ENCODE measurements at regions not wholly inside any gene's neighbourhood (a gene's known extent, or its start where the extent isn't known, plus 50 kb on each side); places are given as distances from the start of the nearest gene placed in this dataset.

DNA sequence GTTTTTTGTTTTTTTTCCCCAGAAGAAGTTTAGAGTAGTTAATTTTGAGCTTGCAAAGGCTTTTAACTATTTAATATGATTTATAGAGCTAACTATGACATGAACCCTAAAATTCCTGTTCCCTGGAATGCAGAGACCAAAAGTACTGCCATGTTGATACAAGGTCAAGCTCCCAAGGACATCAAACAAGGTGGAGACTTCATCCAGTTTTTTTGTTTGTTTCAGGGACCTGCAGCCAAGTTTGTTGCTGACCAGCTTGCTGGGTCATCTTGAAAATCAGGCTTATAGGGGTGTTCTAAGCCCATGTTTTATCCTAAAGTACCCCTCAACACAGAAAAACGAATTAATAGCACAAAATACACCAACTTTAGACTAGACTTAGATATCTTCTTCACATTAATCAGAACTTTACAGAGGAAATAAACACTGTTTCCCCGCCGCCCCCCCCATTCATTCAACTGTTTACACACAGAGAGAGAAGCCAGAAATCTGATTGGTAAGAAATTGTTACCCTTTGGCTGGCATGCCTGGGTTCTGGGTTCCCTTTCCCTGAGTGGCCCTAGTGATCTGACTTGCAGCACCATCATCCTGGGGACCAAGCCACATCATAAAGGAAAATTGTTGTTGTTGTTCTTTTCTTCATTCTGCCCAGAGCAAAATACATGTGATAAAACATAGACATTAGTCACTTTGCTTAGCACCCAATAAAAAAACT, 860.5 kb downstream of the CCSER2 start:
- no peaks in the 10 kb centered on the region for H3K27me3 ChIP-seq (ENCODE audit: insufficient read depth, low read length)
- no peaks in the 10 kb centered on the region for H3K36me3 ChIP-seq (ENCODE audit: insufficient read depth, low read length)
- H3K36me3 Mint-ChIP-seq = no peaks in the 10 kb centered on the region
- H3K4me1 Mint-ChIP-seq = peaks cover 0 to 3% (median 1%) of the 10 kb centered on the region in 4 donors
- no peak overlapping the region for H3K4me3 ChIP-seq (ENCODE audit: low read length in 2 of 2)
- no peak overlapping the region for H3K27ac Mint-ChIP-seq
- DNase-seq = no peak
- peaks cover 0 to 8% (median 0%) of the 10 kb centered on the region in 8 donors for H3K9me3 Mint-ChIP-seq
- ChIA-PET POLR2A (ENCODE audit: partially characterized antibody) (no interaction called here), CTCF (ENCODE audit: partially characterized antibody) (no interaction called here)
- H3K27me3 Mint-ChIP-seq = peaks cover 0 to 1% of the 10 kb centered on the region in 2 donors
- no peak overlapping the region for H3K4me3 Mint-ChIP-seq
- H3K9me3 ChIP-seq (ENCODE audit: control insufficient read depth in 1 of 2, low read length in 2 of 2) = no peaks in the 10 kb centered on the region
- intact Hi-C loops (cut with micrococcal nuclease) = no loop called here
- H3K27ac ChIP-seq (ENCODE audit: low read depth, low read length) = no peak overlapping the region
- no peaks in the 10 kb centered on the region for H3K4me1 ChIP-seq (ENCODE audit: insufficient read depth, low read length)

DNA sequence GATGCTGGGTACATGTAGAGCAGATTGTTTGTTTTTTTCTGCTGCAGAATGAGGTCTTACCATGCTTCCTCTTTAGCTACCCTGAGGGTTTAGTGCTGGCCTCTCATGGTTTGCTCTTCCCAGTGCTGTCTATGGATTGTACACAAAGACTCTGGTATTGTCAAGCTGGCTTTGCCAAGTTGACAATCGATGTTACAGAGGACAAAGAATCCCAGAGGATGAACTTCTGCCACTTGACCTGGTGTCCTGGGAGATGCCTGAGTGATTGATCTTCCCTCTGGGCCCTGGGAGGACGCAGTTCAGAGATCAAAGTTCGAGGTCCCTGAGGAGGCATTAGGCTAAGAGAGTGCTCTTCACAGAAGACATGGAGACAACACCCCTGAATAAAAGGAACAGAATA, 865.4 kb downstream of the CCSER2 start:
- no peaks in the 10 kb centered on the region for H3K27me3 Mint-ChIP-seq
- Histone ChIP-seq H3K27me3 (ENCODE audit: insufficient read depth, low read length) (no peaks in the 10 kb centered on the region), H3K4me1 (ENCODE audit: insufficient read depth, low read length) (no peaks in the 10 kb centered on the region), H3K4me3 (ENCODE audit: low read length in 2 of 2) (no peak overlapping the region), H3K27ac (ENCODE audit: low read depth, low read length) (no peak overlapping the region), H3K9me3 (ENCODE audit: control insufficient read depth in 1 of 2, low read length in 2 of 2) (no peaks in the 10 kb centered on the region), H3K36me3 (ENCODE audit: insufficient read depth, low read length) (no peaks in the 10 kb centered on the region)
- DNase-seq = no peak
- peaks cover 0 to 4% (median 0%) of the 10 kb centered on the region in 8 donors for H3K9me3 Mint-ChIP-seq
- H3K4me1 Mint-ChIP-seq = no peaks in the 10 kb centered on the region
- POLR2A ChIA-PET (ENCODE audit: partially characterized antibody) = no interaction called here
- CTCF ChIA-PET (ENCODE audit: partially characterized antibody) = no interaction called here
- no peak overlapping the region for H3K27ac Mint-ChIP-seq
- no peaks in the 10 kb centered on the region for H3K36me3 Mint-ChIP-seq
- intact Hi-C loops (cut with micrococcal nuclease) = no loop called here
- H3K4me3 Mint-ChIP-seq = no peak overlapping the region

DNA sequence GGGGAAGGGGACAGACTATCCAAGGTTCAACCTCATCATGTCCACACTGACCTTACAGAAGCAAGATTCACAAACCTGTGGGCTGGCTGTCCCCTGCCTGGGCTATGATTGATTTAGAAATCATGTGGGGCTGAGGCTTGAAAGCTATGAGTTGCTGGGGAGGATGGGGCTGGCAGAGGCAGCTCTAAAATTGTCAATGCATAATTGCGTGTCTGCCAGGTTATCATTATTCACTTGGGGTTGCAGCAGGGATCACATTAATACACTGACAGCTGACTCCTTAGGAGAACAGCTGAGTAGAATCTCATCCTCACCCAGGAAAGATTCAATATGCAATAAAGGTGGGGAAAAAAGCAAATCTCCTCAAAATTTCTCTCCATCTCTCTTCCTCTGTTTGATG, 866.3 kb downstream of the CCSER2 start:
- Histone ChIP-seq H3K4me1 (ENCODE audit: insufficient read depth, low read length) (no peaks in the 10 kb centered on the region), H3K9me3 (ENCODE audit: control insufficient read depth in 1 of 2, low read length in 2 of 2) (no peaks in the 10 kb centered on the region), H3K27ac (ENCODE audit: low read depth, low read length) (no peak overlapping the region), H3K27me3 (ENCODE audit: insufficient read depth, low read length) (no peaks in the 10 kb centered on the region), H3K4me3 (ENCODE audit: low read length in 2 of 2) (no peak overlapping the region), H3K36me3 (ENCODE audit: insufficient read depth, low read length) (no peaks in the 10 kb centered on the region)
- POLR2A ChIA-PET (ENCODE audit: partially characterized antibody) = no interaction called here
- no peaks in the 10 kb centered on the region for H3K4me1 Mint-ChIP-seq
- H3K9me3 Mint-ChIP-seq = peaks cover 0 to 4% (median 0%) of the 10 kb centered on the region in 8 donors
- CTCF ChIA-PET (ENCODE audit: partially characterized antibody) = no interaction called here
- intact Hi-C loops (cut with micrococcal nuclease) = no loop called here
- no peak for DNase-seq
- no peak overlapping the region for H3K4me3 Mint-ChIP-seq
- no peaks in the 10 kb centered on the region for H3K27me3 Mint-ChIP-seq
- no peak overlapping the region for H3K27ac Mint-ChIP-seq
- no peaks in the 10 kb centered on the region for H3K36me3 Mint-ChIP-seq

DNA sequence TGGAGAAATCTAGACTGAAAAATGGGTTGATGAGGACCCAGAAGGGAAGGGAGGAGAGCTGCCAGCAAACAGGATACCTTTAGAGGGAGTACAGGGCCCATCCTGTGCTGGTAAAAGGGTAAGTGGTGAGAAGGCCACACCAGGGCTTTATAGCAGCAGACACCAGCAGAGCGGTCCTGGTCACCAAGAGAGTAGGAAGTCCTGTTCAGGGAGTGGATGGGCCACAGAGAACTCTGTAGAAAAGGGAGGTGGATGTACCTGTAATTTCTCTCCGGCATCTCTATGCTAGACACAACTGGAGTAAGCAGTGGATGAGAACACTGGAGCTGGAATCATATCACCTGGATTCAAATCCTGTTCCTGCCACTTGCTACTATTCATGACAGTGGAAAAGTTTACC, 867.2 kb downstream of the CCSER2 start:
- Histone ChIP-seq H3K4me3 (ENCODE audit: low read length in 2 of 2) (no peak overlapping the region), H3K27ac (ENCODE audit: low read depth, low read length) (no peak overlapping the region), H3K9me3 (ENCODE audit: control insufficient read depth in 1 of 2, low read length in 2 of 2) (no peaks in the 10 kb centered on the region), H3K4me1 (ENCODE audit: insufficient read depth, low read length) (no peaks in the 10 kb centered on the region), H3K27me3 (ENCODE audit: insufficient read depth, low read length) (no peaks in the 10 kb centered on the region), H3K36me3 (ENCODE audit: insufficient read depth, low read length) (no peaks in the 10 kb centered on the region)
- peaks cover 0 to 3% (median 0%) of the 10 kb centered on the region in 8 donors for H3K9me3 Mint-ChIP-seq
- H3K27me3 Mint-ChIP-seq = no peaks in the 10 kb centered on the region
- H3K4me1 Mint-ChIP-seq = no peaks in the 10 kb centered on the region
- CTCF ChIA-PET (ENCODE audit: partially characterized antibody) = no interaction called here
- POLR2A ChIA-PET (ENCODE audit: partially characterized antibody) = no interaction called here
- H3K36me3 Mint-ChIP-seq = no peaks in the 10 kb centered on the region
- H3K4me3 Mint-ChIP-seq = no peak overlapping the region
- no peak overlapping the region for H3K27ac Mint-ChIP-seq
- intact Hi-C loops (cut with micrococcal nuclease) = no loop called here
- no peak for DNase-seq

DNA sequence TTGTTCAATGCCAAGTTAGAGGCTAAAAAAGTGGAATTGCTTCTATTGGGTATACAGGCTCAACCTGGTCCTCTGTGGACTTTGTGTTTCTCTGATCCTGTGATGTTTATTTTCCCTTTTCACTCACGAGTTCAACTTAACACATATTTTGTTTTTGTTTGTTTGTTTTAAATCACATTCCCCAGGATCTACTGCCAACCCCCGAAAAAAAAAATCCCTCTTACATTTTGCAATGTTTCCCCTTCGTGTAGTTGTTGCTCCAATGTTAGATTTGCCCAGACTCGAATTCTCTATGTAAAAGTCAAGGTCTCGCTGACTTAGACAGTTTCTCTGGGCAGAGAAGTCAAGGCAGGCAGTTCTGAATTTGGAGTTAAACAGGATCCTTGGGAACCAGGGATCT, 876.4 kb downstream of the CCSER2 start:
- H3K27me3 ChIP-seq (ENCODE audit: insufficient read depth, low read length) = no peaks in the 10 kb centered on the region
- CTCF ChIA-PET (ENCODE audit: partially characterized antibody) = no interaction called here
- no peak overlapping the region for H3K27ac ChIP-seq (ENCODE audit: low read depth, low read length)
- H3K9me3 Mint-ChIP-seq = peaks cover 0 to 8% (median under 1%) of the 10 kb centered on the region in 8 donors
- no peak for DNase-seq
- peaks cover 0 to 3% of the 10 kb centered on the region in 2 donors for H3K27me3 Mint-ChIP-seq
- H3K9me3 ChIP-seq (ENCODE audit: control insufficient read depth in 1 of 2, low read length in 2 of 2) = no peaks in the 10 kb centered on the region
- no peak overlapping the region for H3K27ac Mint-ChIP-seq
- no peaks in the 10 kb centered on the region for H3K4me1 Mint-ChIP-seq
- H3K36me3 ChIP-seq (ENCODE audit: insufficient read depth, low read length) = no peaks in the 10 kb centered on the region
- POLR2A ChIA-PET (ENCODE audit: partially characterized antibody) = no interaction called here
- no peaks in the 10 kb centered on the region for H3K36me3 Mint-ChIP-seq
- intact Hi-C loops (cut with micrococcal nuclease) = no loop called here
- no peak overlapping the region for H3K4me3 Mint-ChIP-seq
- H3K4me1 ChIP-seq (ENCODE audit: insufficient read depth, low read length) = no peaks in the 10 kb centered on the region
- no peak overlapping the region for H3K4me3 ChIP-seq (ENCODE audit: low read length in 2 of 2)

DNA sequence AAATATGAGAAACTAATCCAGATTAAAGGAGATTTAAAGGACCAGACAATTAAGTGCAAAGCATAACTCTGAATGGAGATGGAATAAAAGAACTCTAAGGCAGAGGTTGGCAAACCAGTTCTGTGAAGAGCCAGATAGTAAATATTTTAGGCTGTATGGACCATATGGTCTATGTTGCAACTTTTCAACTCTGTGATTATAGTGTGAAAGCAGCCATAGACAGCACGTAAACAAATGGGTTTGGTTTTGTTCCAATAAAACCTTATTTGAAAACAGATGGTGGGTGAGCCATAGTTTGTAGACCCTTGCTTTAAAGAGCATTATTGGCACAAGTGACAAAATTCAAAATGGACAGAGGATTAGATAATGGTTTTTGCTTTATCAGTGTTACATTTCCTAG, 884.1 kb downstream of the CCSER2 start:
- Mint-ChIP-seq H3K4me3 (no peak overlapping the region), H3K36me3 (no peaks in the 10 kb centered on the region), H3K27me3 (peaks cover 1 to 2% of the 10 kb centered on the region in 2 donors), H3K27ac (no peak overlapping the region), H3K4me1 (no peaks in the 10 kb centered on the region), H3K9me3 (peaks cover 0 to 9% (median 3%) of the 10 kb centered on the region in 8 donors)
- Histone ChIP-seq H3K4me3 (ENCODE audit: low read length in 2 of 2) (no peak overlapping the region), H3K4me1 (ENCODE audit: insufficient read depth, low read length) (no peaks in the 10 kb centered on the region), H3K9me3 (ENCODE audit: control insufficient read depth in 1 of 2, low read length in 2 of 2) (no peaks in the 10 kb centered on the region), H3K36me3 (ENCODE audit: insufficient read depth, low read length) (no peaks in the 10 kb centered on the region), H3K27ac (ENCODE audit: low read depth, low read length) (no peak overlapping the region), H3K27me3 (ENCODE audit: insufficient read depth, low read length) (no peaks in the 10 kb centered on the region)
- intact Hi-C loops (cut with micrococcal nuclease) = no loop called here
- no peak for DNase-seq
- ChIA-PET CTCF (ENCODE audit: partially characterized antibody) (no interaction called here), POLR2A (ENCODE audit: partially characterized antibody) (no interaction called here)

DNA sequence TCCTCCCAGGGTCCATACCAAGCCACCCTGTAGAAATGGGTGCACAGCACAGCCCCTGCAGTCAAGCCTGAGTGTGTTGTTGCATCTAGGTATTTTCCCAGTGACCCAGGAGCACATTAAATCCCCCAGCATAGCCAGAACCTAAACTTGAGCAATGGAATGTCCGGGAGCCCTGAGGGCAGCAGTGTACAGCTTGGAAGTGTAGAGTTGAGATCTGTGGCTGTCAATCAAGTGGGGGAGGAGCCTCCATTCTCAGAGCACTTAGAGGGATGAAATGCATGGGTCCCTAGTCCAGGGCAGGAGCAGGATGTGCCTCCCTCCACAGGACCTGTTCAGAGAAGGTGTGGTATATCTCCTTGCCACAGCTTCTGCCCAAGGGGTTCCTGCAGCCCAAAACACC, 885.1 kb downstream of the CCSER2 start:
- Mint-ChIP-seq H3K27ac (no peak overlapping the region), H3K4me3 (no peak overlapping the region), H3K27me3 (peaks cover 2 to 3% of the 10 kb centered on the region in 2 donors), H3K9me3 (peaks cover 0 to 6% (median 3%) of the 10 kb centered on the region in 8 donors), H3K4me1 (no peaks in the 10 kb centered on the region), H3K36me3 (no peaks in the 10 kb centered on the region)
- no peak for DNase-seq
- no peaks in the 10 kb centered on the region for H3K9me3 ChIP-seq (ENCODE audit: control insufficient read depth in 1 of 2, low read length in 2 of 2)
- no peaks in the 10 kb centered on the region for H3K4me1 ChIP-seq (ENCODE audit: insufficient read depth, low read length)
- no peak overlapping the region for H3K27ac ChIP-seq (ENCODE audit: low read depth, low read length)
- no peak overlapping the region for H3K4me3 ChIP-seq (ENCODE audit: low read length in 2 of 2)
- intact Hi-C loops (cut with micrococcal nuclease) = no loop called here
- POLR2A ChIA-PET (ENCODE audit: partially characterized antibody) = no interaction called here
- no peaks in the 10 kb centered on the region for H3K27me3 ChIP-seq (ENCODE audit: insufficient read depth, low read length)
- no peaks in the 10 kb centered on the region for H3K36me3 ChIP-seq (ENCODE audit: insufficient read depth, low read length)
- CTCF ChIA-PET (ENCODE audit: partially characterized antibody) = no interaction called here

DNA sequence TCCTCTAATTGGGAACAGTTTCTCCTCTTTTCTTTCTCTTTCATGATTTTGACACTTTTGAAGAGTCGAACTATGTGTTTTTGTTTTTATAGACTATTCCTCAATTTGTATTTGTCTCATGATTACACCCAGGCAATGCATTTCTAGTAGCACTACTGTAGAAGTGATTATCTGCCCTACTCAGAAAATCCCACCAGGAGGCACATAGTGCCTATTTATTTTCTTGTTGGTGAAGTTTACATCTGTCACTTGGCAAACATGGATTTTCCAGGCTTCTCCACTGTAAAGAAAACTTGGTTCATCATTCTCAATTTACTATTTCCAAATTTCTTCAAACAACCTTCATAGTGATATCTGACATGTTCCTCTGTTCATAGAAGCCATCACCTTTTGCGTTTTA, 893.9 kb downstream of the CCSER2 start:
- no peak for DNase-seq
- intact Hi-C loops (cut with micrococcal nuclease) = no loop called here
- ChIA-PET POLR2A (ENCODE audit: partially characterized antibody) (no interaction called here), CTCF (ENCODE audit: partially characterized antibody) (no interaction called here)
- Mint-ChIP-seq H3K27ac (no peak overlapping the region), H3K4me1 (no peaks in the 10 kb centered on the region), H3K4me3 (no peak overlapping the region), H3K27me3 (peaks cover 0 to 2% of the 10 kb centered on the region in 2 donors), H3K9me3 (peaks cover 0 to 6% (median 0%) of the 10 kb centered on the region in 8 donors), H3K36me3 (no peaks in the 10 kb centered on the region)
- Histone ChIP-seq H3K4me1 (ENCODE audit: insufficient read depth, low read length) (no peaks in the 10 kb centered on the region), H3K36me3 (ENCODE audit: insufficient read depth, low read length) (no peaks in the 10 kb centered on the region), H3K4me3 (ENCODE audit: low read length in 2 of 2) (no peak overlapping the region), H3K27me3 (ENCODE audit: insufficient read depth, low read length) (no peaks in the 10 kb centered on the region), H3K27ac (ENCODE audit: low read depth, low read length) (no peak overlapping the region), H3K9me3 (ENCODE audit: control insufficient read depth in 1 of 2, low read length in 2 of 2) (no peaks in the 10 kb centered on the region)

Data from CD4-positive, alpha-beta memory T cell (primary cell).